ENCODE measurements at regions not wholly inside any gene's neighbourhood (a gene's known extent, or its start where the extent isn't known, plus 50 kb on each side); places are given as distances from the start of the nearest gene placed in this dataset.

DNA sequence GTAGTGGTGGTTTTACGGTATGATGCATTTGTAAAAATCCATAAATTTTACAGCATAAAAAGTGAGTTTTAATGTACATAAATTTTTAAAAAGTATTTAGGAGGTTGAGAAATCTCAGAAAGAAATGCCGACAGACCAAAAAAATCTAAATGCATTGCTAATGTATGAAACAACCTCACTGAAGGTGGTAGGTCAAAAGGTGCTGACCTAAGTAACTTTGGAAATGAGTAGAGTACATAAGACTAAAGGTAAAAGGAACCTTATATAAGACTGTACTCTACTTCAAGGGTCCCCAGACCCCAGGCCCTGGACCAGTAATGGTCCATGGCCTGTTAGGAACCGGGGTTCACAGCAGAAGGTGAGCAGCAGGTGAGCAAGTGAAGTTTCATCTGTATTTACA is 163.4 kb downstream of the COL6A3 start:
- Mint-ChIP-seq H3K4me1 (ENCODE audit: unreplicated experiment) (no peaks in the 10 kb centered on the region), H3K4me3 (no peak overlapping the region), H3K27ac (no peak overlapping the region), H3K36me3 (no peaks in the 10 kb centered on the region), H3K9me3 (no peaks in the 10 kb centered on the region), H3K27me3 (no peaks in the 10 kb centered on the region)
- TF ChIP-seq, protein P1, sequence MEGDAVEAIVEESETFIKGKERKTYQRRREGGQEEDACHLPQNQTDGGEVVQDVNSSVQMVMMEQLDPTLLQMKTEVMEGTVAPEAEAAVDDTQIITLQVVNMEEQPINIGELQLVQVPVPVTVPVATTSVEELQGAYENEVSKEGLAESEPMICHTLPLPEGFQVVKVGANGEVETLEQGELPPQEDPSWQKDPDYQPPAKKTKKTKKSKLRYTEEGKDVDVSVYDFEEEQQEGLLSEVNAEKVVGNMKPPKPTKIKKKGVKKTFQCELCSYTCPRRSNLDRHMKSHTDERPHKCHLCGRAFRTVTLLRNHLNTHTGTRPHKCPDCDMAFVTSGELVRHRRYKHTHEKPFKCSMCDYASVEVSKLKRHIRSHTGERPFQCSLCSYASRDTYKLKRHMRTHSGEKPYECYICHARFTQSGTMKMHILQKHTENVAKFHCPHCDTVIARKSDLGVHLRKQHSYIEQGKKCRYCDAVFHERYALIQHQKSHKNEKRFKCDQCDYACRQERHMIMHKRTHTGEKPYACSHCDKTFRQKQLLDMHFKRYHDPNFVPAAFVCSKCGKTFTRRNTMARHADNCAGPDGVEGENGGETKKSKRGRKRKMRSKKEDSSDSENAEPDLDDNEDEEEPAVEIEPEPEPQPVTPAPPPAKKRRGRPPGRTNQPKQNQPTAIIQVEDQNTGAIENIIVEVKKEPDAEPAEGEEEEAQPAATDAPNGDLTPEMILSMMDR (conservative IDR thresholded peaks at IDR 0.05), result no peak
- no peak for DNase-seq (ENCODE audit: extremely low spot score, unreplicated experiment)

DNA sequence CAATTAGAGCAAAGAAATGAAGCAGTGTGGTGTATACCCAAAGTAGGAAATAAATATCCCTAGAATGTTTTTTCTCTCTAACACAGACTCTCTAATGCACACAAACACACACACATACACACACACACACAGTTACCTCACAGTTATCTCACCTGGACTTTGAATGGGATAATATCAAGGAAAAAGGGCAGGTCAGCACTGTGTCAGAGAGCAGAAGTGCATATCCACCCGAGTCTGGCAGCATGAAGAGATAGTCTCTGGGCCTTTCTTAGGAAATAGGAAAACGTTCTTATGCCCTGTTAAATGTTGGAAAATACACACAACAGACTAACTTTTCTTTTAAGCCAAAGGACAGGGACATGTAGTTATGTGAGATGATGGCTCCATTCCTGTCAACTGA is 162.0 kb downstream of the COL6A3 start:
- Mint-ChIP-seq H3K9me3 (no peaks in the 10 kb centered on the region), H3K4me3 (no peak overlapping the region), H3K27ac (no peak overlapping the region), H3K27me3 (no peaks in the 10 kb centered on the region), H3K4me1 (ENCODE audit: unreplicated experiment) (no peaks in the 10 kb centered on the region), H3K36me3 (no peaks in the 10 kb centered on the region)
- no peak for DNase-seq (ENCODE audit: extremely low spot score, unreplicated experiment)
- TF ChIP-seq, protein P1 (conservative IDR thresholded peaks at IDR 0.05), result no peak

DNA sequence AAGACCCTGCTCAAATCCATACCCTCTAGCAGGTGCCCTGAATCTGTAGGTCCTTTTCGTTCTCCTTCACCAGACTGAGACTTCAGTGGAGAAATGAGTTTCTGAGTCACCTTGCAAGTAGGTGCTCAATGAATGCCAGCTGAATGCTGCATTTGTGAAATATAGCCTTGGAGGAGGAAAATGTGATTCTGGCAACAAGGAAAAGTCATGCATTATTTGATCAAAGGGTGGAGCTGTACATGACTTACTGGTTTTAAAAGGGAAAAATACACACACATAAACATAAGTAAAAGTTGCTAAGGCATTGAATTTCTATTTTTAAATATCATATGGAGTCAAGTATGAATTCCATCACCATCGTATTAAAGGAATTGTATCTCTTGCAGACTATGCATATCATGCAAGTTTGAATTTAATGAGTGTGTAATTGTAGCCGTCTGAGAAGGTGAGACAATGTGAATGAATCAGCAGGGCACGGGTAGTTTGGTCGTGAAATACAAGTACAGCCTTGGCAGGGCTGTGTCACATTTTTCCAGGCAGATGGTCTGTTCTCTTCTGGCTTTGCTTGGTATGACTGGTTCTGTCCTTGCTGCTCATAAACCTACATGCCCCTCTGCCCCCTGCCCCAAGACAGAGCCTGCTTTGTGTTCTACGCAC is 160.8 kb downstream of the COL6A3 start:
- H3K4me3 Mint-ChIP-seq, result no peak overlapping the region
- H3K27me3 Mint-ChIP-seq, result no peaks in the 10 kb centered on the region
- TF ChIP-seq, protein P1 (conservative IDR thresholded peaks at IDR 0.05), result no peak
- H3K27ac Mint-ChIP-seq, result no peak overlapping the region
- no peaks in the 10 kb centered on the region for H3K36me3 Mint-ChIP-seq
- no peaks in the 10 kb centered on the region for H3K9me3 Mint-ChIP-seq
- H3K4me1 Mint-ChIP-seq (ENCODE audit: unreplicated experiment), result no peaks in the 10 kb centered on the region
- DNase-seq (ENCODE audit: extremely low spot score, unreplicated experiment), result no peak

DNA sequence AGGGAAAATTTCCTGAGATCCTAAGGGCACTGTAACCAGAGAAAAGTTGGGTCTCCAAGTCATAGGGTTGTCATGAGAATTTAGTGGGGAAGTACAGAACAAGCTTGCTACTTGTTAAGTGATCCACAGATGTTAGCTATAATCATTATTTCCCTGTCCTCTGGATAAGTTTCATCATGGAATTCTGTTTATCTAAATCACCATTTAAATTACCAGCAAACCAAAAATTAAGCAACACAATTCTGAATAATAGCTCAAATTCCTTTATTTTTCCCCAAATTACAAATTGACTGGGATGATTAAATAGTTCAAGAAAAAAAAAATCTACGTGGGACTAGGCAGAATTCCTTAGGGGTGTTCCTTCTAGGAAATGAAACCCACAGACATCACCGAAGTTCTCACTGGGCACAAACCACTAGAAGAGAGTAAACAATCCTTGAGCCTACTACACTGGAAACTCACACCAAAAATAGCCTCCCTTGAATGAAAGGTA is 159.5 kb downstream of the COL6A3 start:
- Mint-ChIP-seq H3K9me3 (no peaks in the 10 kb centered on the region), H3K27ac (no peak overlapping the region), H3K4me3 (no peak overlapping the region), H3K27me3 (no peaks in the 10 kb centered on the region), H3K36me3 (no peaks in the 10 kb centered on the region), H3K4me1 (ENCODE audit: unreplicated experiment) (no peaks in the 10 kb centered on the region)
- DNase-seq (ENCODE audit: extremely low spot score, unreplicated experiment), result no peak
- TF ChIP-seq, protein P1 (conservative IDR thresholded peaks at IDR 0.05), result no peak

DNA sequence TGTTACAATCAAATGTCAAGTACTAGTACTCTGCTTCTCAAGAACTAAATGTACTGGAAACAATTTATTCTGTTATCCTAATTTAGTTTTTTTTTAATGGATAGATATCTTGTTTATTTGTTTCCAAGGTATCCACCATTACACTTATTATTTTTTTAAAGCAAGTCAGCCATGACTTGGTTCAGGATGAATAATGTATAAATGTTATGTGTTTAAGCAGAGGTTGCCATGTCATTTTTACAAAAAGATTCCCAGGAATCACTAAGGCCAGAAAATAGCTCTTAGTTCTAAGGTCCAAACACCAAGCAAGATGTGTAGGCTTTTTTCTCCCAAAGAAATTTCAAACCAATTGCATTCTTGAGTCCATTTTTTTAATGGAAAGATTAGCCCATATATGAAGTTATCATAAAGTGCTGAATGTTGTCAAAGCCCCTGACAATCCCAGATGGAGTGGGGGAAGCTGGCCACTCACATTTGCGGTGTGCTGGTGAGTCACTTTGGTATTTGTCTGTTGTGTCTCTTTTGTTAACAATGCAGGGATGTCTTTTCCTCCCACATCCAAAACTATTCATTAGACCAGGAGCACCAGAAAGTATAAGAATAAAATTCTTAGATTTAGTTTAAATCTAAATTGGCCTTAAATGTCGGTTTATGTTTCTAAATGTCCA is 158.9 kb downstream of the COL6A3 start:
- Mint-ChIP-seq H3K27ac (no peak overlapping the region), H3K4me3 (no peak overlapping the region), H3K4me1 (ENCODE audit: unreplicated experiment) (no peaks in the 10 kb centered on the region), H3K27me3 (no peaks in the 10 kb centered on the region), H3K9me3 (no peaks in the 10 kb centered on the region), H3K36me3 (no peaks in the 10 kb centered on the region)
- TF ChIP-seq, protein P1 (conservative IDR thresholded peaks at IDR 0.05), result no peak
- DNase-seq (ENCODE audit: extremely low spot score, unreplicated experiment), result no peak
